ENCODE measurements at regions not wholly inside any gene's neighbourhood (a gene's known extent, or its start where the extent isn't known, plus 50 kb on each side); places are given as distances from the start of the nearest gene placed in this dataset.
A peak's percentile ranks its signal among the peaks of the same experiment; 100 is the strongest.
"Not testable (repeated sequence)": the region's sequence is repeated elsewhere in the genome, so short reads cannot be mapped to it uniquely, and the experiment has no call there.

- H3K36me3 Mint-ChIP-seq (ENCODE audit: low read depth); H3K27me3 Mint-ChIP-seq (ENCODE audit: low read depth, poor library complexity); DNase-seq; H3K4me3 Mint-ChIP-seq; H3K9me3 Mint-ChIP-seq; H3K4me1 Mint-ChIP-seq; H3K27ac Mint-ChIP-seq: not testable (repeated sequence)
Observed at GRCh38 chr5:11392-11791, 80.6 kb upstream of the PLEKHG4B start.

DNA sequence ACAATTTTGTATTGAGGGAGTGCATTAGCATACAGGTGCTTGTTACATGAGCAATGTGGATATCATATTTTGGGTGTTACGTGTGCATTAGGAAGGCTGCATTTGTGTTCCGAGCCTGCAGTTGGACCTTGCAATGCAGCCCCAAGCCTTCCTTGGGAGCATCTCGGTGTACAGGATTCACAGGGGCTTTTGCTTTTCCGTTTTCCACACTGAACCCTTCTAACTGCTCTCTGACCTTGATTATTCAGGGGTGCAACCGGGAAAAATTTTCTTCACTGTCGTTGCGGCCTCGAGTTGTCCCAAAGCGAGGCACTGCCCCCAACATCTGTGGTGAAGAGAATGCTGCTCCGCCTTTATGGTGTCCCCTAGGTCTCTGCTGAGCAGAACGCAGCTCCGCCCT, 80.1 kb upstream of the PLEKHG4B start:
- Mint-ChIP-seq H3K4me1 (no peaks in the 10 kb centered on the region), H3K27me3 (ENCODE audit: low read depth, poor library complexity) (peaks cover 9% of the 10 kb centered on the region), H3K4me3 (no peak overlapping the region), H3K9me3 (peaks cover 10% of the 10 kb centered on the region), H3K27ac (no peak overlapping the region), H3K36me3 (ENCODE audit: low read depth) (no peaks in the 10 kb centered on the region)
- TF ChIP-seq CTCF (IDR thresholded peaks at IDR 0.05), result no peak
- no peak for DNase-seq

GRCh38 chr5:13234-13633, 78.7 kb upstream of the PLEKHG4B start:
- TF ChIP-seq CTCF (IDR thresholded peaks at IDR 0.05), result no peak

GRCh38 chr5:14676-15075, 77.3 kb upstream of the PLEKHG4B start:
- H3K4me3 Mint-ChIP-seq; H3K27ac Mint-ChIP-seq; H3K36me3 Mint-ChIP-seq (ENCODE audit: low read depth); H3K9me3 Mint-ChIP-seq; H3K4me1 Mint-ChIP-seq; DNase-seq: not testable (repeated sequence)
- peaks cover 22% of the 10 kb centered on the region for H3K27me3 Mint-ChIP-seq (ENCODE audit: low read depth, poor library complexity)

More at GRCh38 chr5:13234-13633, 78.7 kb upstream of the PLEKHG4B start:
- no peak for DNase-seq
- Mint-ChIP-seq H3K9me3 (peaks cover 10% of the 10 kb centered on the region), H3K36me3 (ENCODE audit: low read depth) (no peaks in the 10 kb centered on the region), H3K27ac (no peak overlapping the region), H3K27me3 (ENCODE audit: low read depth, poor library complexity) (peaks cover 13% of the 10 kb centered on the region), H3K4me1 (no peaks in the 10 kb centered on the region), H3K4me3 (no peak overlapping the region)

DNA sequence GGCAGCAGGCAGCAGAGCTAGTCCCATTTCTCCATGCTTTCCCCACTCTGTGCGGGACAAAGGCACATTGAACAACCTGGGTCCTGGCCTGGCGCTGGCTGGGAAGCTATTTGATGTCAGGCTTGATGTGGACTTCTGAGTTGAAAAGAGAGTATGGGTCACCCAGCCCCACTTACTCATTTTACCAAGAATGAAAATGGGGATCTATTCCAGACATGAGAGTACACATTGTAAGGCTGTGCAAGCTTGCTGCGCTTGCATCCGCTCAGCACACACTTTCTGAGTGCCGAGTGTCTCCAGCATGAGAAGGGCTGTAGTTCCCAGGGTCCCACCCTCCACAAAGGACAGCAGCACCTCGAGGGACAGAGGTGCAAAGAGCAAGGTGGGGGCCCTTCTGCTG, 71.7 kb upstream of the PLEKHG4B start:
- H3K4me3 Mint-ChIP-seq; H3K27ac Mint-ChIP-seq; H3K36me3 Mint-ChIP-seq (ENCODE audit: low read depth); H3K4me1 Mint-ChIP-seq; DNase-seq; H3K9me3 Mint-ChIP-seq: not testable (repeated sequence)
- peaks cover 69% of the 10 kb centered on the region for H3K27me3 Mint-ChIP-seq (ENCODE audit: low read depth, poor library complexity)

- H3K36me3 Mint-ChIP-seq (ENCODE audit: low read depth), result no peaks in the 10 kb centered on the region
- no peak overlapping the region for H3K27ac Mint-ChIP-seq
- no peak overlapping the region for H3K4me3 Mint-ChIP-seq
- no peaks in the 10 kb centered on the region for H3K4me1 Mint-ChIP-seq
- DNase-seq, result no peak
- H3K27me3 Mint-ChIP-seq (ENCODE audit: low read depth, poor library complexity), result peaks cover 69% of the 10 kb centered on the region
- H3K9me3 Mint-ChIP-seq, result no peaks in the 10 kb centered on the region
- peak; percentile 13 for TF ChIP-seq CTCF (IDR thresholded peaks at IDR 0.05)
Observed at GRCh38 chr5:21654-22233, 70.2 kb upstream of the PLEKHG4B start.

GRCh38 chr5:23907-24306, 68.1 kb upstream of the PLEKHG4B start:
- H3K27ac Mint-ChIP-seq; H3K36me3 Mint-ChIP-seq (ENCODE audit: low read depth); H3K4me3 Mint-ChIP-seq; DNase-seq; H3K9me3 Mint-ChIP-seq; H3K4me1 Mint-ChIP-seq: not testable (repeated sequence)
- peaks cover 78% of the 10 kb centered on the region for H3K27me3 Mint-ChIP-seq (ENCODE audit: low read depth, poor library complexity)

GRCh38 chr5:25067-25466, 66.9 kb upstream of the PLEKHG4B start:
- H3K27ac Mint-ChIP-seq; H3K36me3 Mint-ChIP-seq (ENCODE audit: low read depth); DNase-seq; H3K4me1 Mint-ChIP-seq; H3K4me3 Mint-ChIP-seq: not testable (repeated sequence)
- Mint-ChIP-seq H3K27me3 (ENCODE audit: low read depth, poor library complexity) (peaks cover 79% of the 10 kb centered on the region), H3K9me3 (peaks cover 11% of the 10 kb centered on the region)

Measured in nephron progenitor cell (in vitro differentiated cells).